OCI-LY7 (cell line): ENCODE measurements at regions not wholly inside any gene's neighbourhood (a gene's known extent, or its start where the extent isn't known, plus 50 kb on each side); places are given as distances from the start of the nearest gene placed in this dataset.

Source experiments
- EZH2phosphoT487 ChIP-seq: fragments of 200-600 bp; sonication (generic); IDR thresholded peaks from 2 replicates; pipeline ENCODE4 v1.6.1; 2018; ENCODE audit warnings: low read depth, borderline replicate concordance, mild to moderate bottlenecking, mixed run types, antibody characterized with exemption, low read length, moderate library complexity, mixed read lengths
- TF ChIP-seq, protein P1 (sequence below): fragments of 200-600 bp; sonication (generic); conservative IDR thresholded peaks from 2 replicates; pipeline ENCODE4 v1.5.1; 2014; ENCODE audit warnings: mild to moderate bottlenecking, antibody characterized with exemption, low read length, moderate library complexity, mixed read lengths

DNA sequence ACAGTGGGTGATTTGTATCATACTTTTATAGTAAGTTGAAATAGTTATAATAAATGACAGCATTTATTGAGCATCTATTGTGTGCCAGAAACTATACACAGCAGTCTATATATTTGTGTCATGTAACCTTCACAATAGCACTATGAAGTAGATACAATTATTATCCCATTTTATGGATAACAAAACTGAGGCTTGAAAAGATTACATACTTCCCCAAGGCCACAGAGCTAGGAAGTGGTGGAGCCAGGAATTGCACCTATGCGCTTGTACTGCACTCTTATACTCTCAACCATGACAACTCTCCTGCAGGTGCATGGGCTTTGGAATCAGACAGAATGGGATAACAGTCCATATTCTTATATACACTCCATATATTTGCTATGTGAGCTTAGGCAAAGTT lies 110.6 kb upstream of the SOX5 start:
- TF ChIP-seq, protein P1, sequence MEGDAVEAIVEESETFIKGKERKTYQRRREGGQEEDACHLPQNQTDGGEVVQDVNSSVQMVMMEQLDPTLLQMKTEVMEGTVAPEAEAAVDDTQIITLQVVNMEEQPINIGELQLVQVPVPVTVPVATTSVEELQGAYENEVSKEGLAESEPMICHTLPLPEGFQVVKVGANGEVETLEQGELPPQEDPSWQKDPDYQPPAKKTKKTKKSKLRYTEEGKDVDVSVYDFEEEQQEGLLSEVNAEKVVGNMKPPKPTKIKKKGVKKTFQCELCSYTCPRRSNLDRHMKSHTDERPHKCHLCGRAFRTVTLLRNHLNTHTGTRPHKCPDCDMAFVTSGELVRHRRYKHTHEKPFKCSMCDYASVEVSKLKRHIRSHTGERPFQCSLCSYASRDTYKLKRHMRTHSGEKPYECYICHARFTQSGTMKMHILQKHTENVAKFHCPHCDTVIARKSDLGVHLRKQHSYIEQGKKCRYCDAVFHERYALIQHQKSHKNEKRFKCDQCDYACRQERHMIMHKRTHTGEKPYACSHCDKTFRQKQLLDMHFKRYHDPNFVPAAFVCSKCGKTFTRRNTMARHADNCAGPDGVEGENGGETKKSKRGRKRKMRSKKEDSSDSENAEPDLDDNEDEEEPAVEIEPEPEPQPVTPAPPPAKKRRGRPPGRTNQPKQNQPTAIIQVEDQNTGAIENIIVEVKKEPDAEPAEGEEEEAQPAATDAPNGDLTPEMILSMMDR, result no peak
- TF ChIP-seq EZH2phosphoT487, result no peak
